ENCODE measurements at regions not wholly inside any gene's neighbourhood (a gene's known extent, or its start where the extent isn't known, plus 50 kb on each side); places are given as distances from the start of the nearest gene placed in this dataset.

GRCh38 chr5:166062094-166062493, 2229.4 kb upstream of the WWC1 start:
- no peak for DNase-seq (ENCODE audit: extremely low read depth, insufficient read length)
- Histone ChIP-seq H3K27me3 (replicated peaks; ENCODE audit: control insufficient read depth, insufficient read depth, low read length) (no peaks in the 10 kb centered on the region), H3K36me3 (ENCODE audit: control insufficient read depth, insufficient read depth, low read length) (no peaks in the 10 kb centered on the region), H3K4me3 (replicated peaks; ENCODE audit: low read depth, low read length) (no peak overlapping the region)
- TF ChIP-seq, protein P1, sequence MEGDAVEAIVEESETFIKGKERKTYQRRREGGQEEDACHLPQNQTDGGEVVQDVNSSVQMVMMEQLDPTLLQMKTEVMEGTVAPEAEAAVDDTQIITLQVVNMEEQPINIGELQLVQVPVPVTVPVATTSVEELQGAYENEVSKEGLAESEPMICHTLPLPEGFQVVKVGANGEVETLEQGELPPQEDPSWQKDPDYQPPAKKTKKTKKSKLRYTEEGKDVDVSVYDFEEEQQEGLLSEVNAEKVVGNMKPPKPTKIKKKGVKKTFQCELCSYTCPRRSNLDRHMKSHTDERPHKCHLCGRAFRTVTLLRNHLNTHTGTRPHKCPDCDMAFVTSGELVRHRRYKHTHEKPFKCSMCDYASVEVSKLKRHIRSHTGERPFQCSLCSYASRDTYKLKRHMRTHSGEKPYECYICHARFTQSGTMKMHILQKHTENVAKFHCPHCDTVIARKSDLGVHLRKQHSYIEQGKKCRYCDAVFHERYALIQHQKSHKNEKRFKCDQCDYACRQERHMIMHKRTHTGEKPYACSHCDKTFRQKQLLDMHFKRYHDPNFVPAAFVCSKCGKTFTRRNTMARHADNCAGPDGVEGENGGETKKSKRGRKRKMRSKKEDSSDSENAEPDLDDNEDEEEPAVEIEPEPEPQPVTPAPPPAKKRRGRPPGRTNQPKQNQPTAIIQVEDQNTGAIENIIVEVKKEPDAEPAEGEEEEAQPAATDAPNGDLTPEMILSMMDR (IDR thresholded peaks at IDR 0.05; ENCODE audit: insufficient read depth, low read length, poor library complexity, severe bottlenecking): no peak

DNA sequence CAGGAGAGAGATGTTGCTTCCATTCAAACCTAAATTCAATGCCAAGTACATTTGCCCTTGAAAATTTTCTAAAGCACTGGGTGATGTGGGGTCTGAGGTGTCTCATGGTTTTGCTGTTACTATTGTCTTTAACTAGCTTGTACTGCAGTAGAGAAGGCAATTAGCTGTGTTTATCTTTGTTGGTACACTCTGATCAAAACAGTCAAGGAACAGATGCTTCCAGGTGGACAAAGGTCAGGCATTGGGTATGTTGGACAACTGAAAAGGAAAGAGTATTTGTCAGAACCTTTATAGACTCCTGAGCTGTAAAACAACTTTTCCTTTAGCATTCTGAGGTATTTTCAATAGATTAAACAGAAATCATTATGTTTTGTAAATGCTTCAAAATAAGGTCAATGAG, 2228.7 kb upstream of the WWC1 start:
- TF ChIP-seq, protein P1 (IDR thresholded peaks at IDR 0.05; ENCODE audit: insufficient read depth, low read length, poor library complexity, severe bottlenecking): no peak
- H3K4me3 ChIP-seq (replicated peaks; ENCODE audit: low read depth, low read length): no peak overlapping the region
- H3K36me3 ChIP-seq (ENCODE audit: control insufficient read depth, insufficient read depth, low read length): no peaks in the 10 kb centered on the region
- no peaks in the 10 kb centered on the region for H3K27me3 ChIP-seq (replicated peaks; ENCODE audit: control insufficient read depth, insufficient read depth, low read length)
- no peak for DNase-seq (ENCODE audit: extremely low read depth, insufficient read length)

DNA sequence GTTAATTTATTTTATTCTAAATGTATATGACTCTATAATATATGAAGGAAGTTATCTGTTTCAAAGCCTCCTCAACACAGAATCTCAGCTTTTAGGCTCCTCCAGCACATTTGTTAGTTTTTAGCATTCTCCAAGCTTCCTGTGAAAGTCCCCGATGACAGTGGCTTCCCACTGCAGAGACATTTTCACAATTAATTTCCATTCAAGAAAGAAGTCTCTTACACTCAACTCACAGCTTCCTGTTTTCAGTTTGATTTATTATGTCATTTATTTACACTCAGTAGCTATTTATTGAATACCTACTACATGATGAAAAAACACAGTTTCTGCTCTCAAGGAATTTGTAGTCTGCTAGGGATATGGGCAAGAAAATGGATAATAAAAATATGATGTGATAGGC, 2228.2 kb upstream of the WWC1 start:
- no peak overlapping the region for H3K4me3 ChIP-seq (replicated peaks; ENCODE audit: low read depth, low read length)
- H3K27me3 ChIP-seq (replicated peaks; ENCODE audit: control insufficient read depth, insufficient read depth, low read length): no peaks in the 10 kb centered on the region
- H3K36me3 ChIP-seq (ENCODE audit: control insufficient read depth, insufficient read depth, low read length): no peaks in the 10 kb centered on the region
- DNase-seq (ENCODE audit: extremely low read depth, insufficient read length): no peak
- TF ChIP-seq, protein P1 (IDR thresholded peaks at IDR 0.05; ENCODE audit: insufficient read depth, low read length, poor library complexity, severe bottlenecking): no peak

- no peak for DNase-seq (ENCODE audit: extremely low read depth, insufficient read length)
- no peaks in the 10 kb centered on the region for H3K27me3 ChIP-seq (replicated peaks; ENCODE audit: control insufficient read depth, insufficient read depth, low read length)
- no peak overlapping the region for H3K4me3 ChIP-seq (replicated peaks; ENCODE audit: low read depth, low read length)
- H3K36me3 ChIP-seq (ENCODE audit: control insufficient read depth, insufficient read depth, low read length): no peaks in the 10 kb centered on the region
- TF ChIP-seq, protein P1 (IDR thresholded peaks at IDR 0.05; ENCODE audit: insufficient read depth, low read length, poor library complexity, severe bottlenecking): no peak
Observed at GRCh38 chr5:166068547-166069335, 2222.7 kb upstream of the WWC1 start.

GRCh38 chr5:166073901-166074581, 2217.4 kb upstream of the WWC1 start:
- Histone ChIP-seq H3K36me3 (ENCODE audit: control insufficient read depth, insufficient read depth, low read length) (no peaks in the 10 kb centered on the region), H3K4me3 (replicated peaks; ENCODE audit: low read depth, low read length) (no peak overlapping the region), H3K27me3 (replicated peaks; ENCODE audit: control insufficient read depth, insufficient read depth, low read length) (no peaks in the 10 kb centered on the region)
- no peak for DNase-seq (ENCODE audit: extremely low read depth, insufficient read length)
- TF ChIP-seq, protein P1 (IDR thresholded peaks at IDR 0.05; ENCODE audit: insufficient read depth, low read length, poor library complexity, severe bottlenecking): no peak
